HG02588 (cell line): ENCODE measurements at regions not wholly inside any gene's neighbourhood (a gene's known extent, or its start where the extent isn't known, plus 50 kb on each side); places are given as distances from the start of the nearest gene placed in this dataset.
"Not testable (repeated sequence)": the region's sequence is repeated elsewhere in the genome, so short reads cannot be mapped to it uniquely, and the experiment has no call there.

Source experiments
- ATAC-seq: cut with Tn5 transposase; IDR thresholded peaks from one replicate; pipeline ENCODE4 v1.9.1; 2021; ENCODE audit warnings: mild to moderate bottlenecking, moderate library complexity; ENCODE audit not compliant: unreplicated experiment

GRCh38 chr3:162602619-162603018 is 1106.0 kb downstream of the OTOL1 start:
- ATAC-seq: no peak

- no peak for ATAC-seq
Measured at GRCh38 chr3:162605651-162606204, 1109.1 kb downstream of the OTOL1 start.

GRCh38 chr3:162610261-162610660 is 1113.7 kb downstream of the OTOL1 start:
- ATAC-seq: no peak

DNA sequence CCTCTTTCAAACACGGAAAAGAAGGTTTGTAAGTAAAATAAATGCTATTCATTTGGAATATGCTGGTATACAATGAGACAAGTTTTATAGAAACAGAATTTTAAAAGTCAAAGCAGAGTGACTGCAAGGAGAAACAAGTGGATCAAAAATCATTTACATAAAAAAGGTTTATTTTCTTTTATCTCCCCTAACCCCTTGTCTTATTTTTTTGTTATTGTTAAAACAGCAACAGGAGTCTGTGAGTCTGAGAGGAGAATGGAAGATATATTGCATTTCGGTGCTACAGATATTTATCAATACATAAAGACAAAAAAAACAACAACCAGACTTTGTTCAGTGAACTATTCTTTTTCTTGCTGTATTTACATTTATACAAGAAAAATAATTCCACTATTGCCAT is 1116.4 kb downstream of the OTOL1 start:
- no peak for ATAC-seq

GRCh38 chr3:162626172-162626571 is 1129.6 kb downstream of the OTOL1 start:
- no peak for ATAC-seq

DNA sequence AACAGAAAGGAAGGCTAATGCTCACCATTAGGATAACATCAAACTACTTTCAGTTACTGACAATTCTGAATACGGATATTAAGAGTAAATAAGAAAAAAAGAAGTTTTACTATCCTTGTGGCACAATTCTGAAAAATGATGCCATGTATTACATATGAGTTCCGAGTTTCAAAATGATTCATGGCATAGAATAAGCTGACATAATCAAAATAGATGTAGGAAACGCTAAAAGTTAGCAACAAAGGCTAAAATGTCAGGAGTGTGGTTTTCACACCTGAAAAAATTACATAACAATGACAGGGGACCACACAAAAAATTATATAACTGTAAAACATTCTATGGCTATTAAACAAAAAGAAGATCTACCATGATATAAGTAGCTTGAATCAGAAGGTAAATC is 1131.9 kb downstream of the OTOL1 start:
- ATAC-seq: no peak

DNA sequence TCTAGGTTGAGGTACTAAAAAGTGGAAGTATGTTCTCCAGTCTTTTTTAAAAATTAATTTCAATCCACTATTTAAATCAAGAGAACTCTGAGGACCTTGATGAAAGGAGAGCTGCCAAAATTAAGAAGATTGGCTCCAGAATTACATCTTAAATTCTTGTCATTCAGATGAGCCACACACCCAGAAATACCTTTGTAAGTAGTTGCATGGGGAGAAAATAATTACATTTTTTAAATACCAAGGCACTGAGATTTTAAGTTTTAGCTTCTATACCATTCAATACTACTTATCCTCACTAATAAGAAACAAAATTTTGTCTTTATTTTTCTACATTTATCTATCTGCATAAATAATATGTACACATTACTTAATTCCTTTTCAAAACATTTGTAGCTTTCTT is 1132.8 kb downstream of the OTOL1 start:
- no peak for ATAC-seq

GRCh38 chr3:162632672-162633071 is 1136.1 kb downstream of the OTOL1 start:
- ATAC-seq: no peak

DNA sequence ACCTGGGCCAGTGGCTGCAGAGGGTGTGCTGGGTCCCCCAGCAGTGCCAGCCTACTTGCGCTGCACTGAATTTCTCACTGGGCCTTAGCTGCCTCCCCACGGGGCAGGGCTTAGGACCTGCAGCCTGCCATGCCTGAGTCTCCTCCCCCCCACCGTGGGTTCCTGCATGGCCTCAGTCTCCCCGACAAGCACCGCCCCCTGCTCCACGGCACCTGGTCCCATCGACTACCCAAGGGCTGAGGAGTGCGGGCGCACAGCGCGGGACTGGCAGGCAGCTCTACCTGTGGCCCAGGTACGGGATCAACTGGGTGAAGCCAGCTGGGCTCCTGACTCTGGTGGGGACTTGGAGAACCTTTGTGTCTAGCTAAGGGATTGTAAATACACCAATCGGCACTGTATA is 1143.6 kb downstream of the OTOL1 start:
- not testable (repeated sequence) for ATAC-seq

- ATAC-seq: no peak
Measured at GRCh38 chr3:162641317-162641716, 1144.7 kb downstream of the OTOL1 start.

GRCh38 chr3:162641907-162642306 is 1145.3 kb downstream of the OTOL1 start:
- no peak for ATAC-seq

DNA sequence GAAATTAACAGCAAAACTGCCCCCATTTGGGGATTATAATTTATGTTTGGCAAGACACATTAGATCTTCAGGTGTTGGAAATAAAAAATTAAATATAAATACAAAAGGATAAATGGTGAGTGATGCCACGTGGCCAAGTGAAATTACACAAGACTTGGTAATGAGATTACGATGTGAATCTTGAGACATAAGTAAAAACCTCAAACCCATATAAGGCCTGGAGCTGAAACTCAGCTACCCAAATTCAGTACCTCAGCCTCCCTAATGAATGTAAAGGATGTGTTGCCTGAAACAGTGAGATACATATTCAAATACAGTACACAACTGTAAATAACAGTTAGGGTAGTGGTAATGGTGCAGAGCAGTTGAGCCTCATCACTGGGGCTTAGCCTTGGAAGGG is 1146.6 kb downstream of the OTOL1 start:
- ATAC-seq: no peak

DNA sequence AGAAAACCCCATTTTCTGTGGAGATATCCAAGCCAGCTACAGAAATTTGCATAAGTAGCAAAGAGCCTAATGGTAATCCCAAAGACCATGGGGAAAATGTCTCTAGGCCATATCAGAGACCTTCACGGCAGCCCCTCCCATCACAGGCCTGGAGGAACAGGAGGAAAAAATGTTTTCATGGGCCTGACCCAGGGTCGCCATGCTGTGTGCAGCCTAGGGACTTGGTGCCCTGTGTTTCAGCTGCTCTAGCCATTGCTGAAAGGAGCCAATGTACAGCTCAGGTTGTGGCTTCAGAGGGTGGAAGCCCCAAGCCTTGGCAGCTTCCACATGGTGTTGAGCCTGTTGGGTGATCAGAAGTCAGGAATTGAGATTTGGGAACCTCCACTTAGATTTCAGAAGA is 1150.7 kb downstream of the OTOL1 start:
- no peak for ATAC-seq

DNA sequence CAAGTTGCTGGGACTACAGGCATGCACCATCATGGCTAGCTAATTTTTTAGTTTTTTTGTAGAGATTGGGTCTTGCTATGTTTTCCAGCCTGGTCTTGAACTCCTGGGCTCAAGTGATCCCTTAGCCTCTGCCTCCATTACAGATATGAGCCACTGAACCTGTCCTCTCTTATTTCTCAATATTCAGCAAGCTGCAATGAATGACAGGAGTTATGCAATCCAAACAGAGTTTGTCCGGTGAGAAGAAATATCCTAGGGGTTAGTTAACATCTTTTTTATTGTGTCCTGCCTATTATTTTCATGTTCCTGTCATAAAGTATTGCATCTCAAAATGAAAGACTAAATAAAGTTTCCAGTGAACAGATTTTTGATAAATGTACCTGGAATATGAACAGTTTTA is 1161.4 kb downstream of the OTOL1 start:
- no peak for ATAC-seq

GRCh38 chr3:162665684-162666391 is 1169.2 kb downstream of the OTOL1 start:
- no peak for ATAC-seq

- no peak for ATAC-seq
Measured at GRCh38 chr3:162666835-162667234, 1170.2 kb downstream of the OTOL1 start.

GRCh38 chr3:162670181-162670580 is 1173.6 kb downstream of the OTOL1 start:
- ATAC-seq: no peak

- no peak for ATAC-seq
Measured at GRCh38 chr3:162677475-162677874, 1180.9 kb downstream of the OTOL1 start.

DNA sequence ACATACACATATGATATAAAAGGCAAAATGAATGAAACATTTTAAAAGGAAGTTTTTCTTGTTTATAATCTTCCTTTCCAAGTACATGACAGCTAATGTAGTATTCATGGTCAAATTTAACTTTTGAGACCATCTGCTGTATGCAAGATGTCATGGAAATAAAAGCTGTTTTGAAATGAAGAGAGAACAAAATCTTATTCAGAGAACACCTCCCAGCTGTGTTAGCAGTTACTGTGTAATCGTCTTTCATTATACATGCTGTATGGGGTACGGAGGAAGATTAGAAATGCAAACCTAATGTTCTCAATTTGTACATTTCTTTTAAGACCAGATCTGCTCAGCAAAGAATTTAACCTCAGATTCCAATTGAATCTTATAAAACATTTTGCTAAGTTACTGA is 1182.3 kb downstream of the OTOL1 start:
- ATAC-seq: no peak

GRCh38 chr3:162684260-162684659 is 1187.7 kb downstream of the OTOL1 start:
- ATAC-seq: no peak

GRCh38 chr3:162699291-162699690 is 1202.7 kb downstream of the OTOL1 start:
- no peak for ATAC-seq

DNA sequence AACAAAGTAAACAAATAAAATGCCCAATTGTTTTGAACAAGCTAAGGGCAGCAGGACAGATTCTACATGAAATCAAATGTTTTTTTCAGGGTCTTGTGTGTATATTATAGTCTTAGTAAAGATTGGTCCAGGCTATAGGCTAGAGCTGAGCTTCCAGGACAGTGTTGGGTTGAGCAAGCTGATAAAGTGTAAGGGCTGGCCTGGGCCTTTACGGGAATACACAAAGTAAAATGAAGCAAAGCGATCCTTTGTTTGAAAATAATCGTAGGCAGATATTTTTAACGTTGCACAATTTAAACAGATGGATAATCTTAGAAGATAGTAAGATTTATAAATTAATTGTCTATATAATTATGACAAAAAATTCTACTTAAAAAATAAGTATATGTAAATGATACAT is 1204.6 kb downstream of the OTOL1 start:
- ATAC-seq: no peak
